GM23338 (cell line): ENCODE measurements at regions not wholly inside any gene's neighbourhood (a gene's known extent, or its start where the extent isn't known, plus 50 kb on each side); places are given as distances from the start of the nearest gene placed in this dataset.

ENCODE experiments used
- ATAC-seq: fragments of 200-7000 bp; cut with Tn5 transposase; 3 replicates; pipeline ENCODE4 v1.9.1; 2020
- DNase-seq: peaks from one replicate; pipeline ENCODE4 v3.0.0-alpha.2; 2015; ENCODE audit warnings: low spot score
- H2AFZ ChIP-seq: fragments of 200-600 bp; sonication (generic); 2 replicates; pipeline ENCODE4 v1.8.0; 2016; ENCODE audit warnings: antibody characterized with exemption, mild to moderate bottlenecking, moderate library complexity
- H3F3A ChIP-seq: fragments of 200-600 bp; sonication (generic); replicated peaks from 2 replicates; pipeline ENCODE4 v1.8.0; 2017; ENCODE audit warnings: antibody characterized with exemption, mixed run types, low read depth
- H3K27ac ChIP-seq: fragments of 200-600 bp; sonication (generic); 2 replicates; pipeline ENCODE4 v1.6.1; 2016; ENCODE audit warnings: low read depth
- H3K27me3 ChIP-seq: fragments of 200-600 bp; sonication (generic); 2 replicates; pipeline ENCODE4 v1.8.0; 2016; ENCODE audit warnings: mild to moderate bottlenecking, mixed run types, moderate library complexity; ENCODE audit not compliant: insufficient read depth
- H3K36me3 ChIP-seq: fragments of 200-600 bp; sonication (generic); 2 replicates; pipeline ENCODE4 v1.8.0; 2016; ENCODE audit warnings: mild to moderate bottlenecking; ENCODE audit not compliant: insufficient read depth
- H3K4me1 ChIP-seq: fragments of 200-600 bp; sonication (generic); 2 replicates; pipeline ENCODE4 v1.8.0; 2016; ENCODE audit warnings: mild to moderate bottlenecking, moderate library complexity; ENCODE audit not compliant: insufficient read depth
- H3K4me2 ChIP-seq: fragments of 200-600 bp; sonication (generic); 2 replicates; pipeline ENCODE4 v1.7.1; 2017; ENCODE audit warnings: mixed run types
- H3K4me3 ChIP-seq: fragments of 200-600 bp; sonication (generic); 2 replicates; pipeline ENCODE4 v1.6.1; 2016; ENCODE audit warnings: mixed run types
- H3K79me2 ChIP-seq: fragments of 200-600 bp; sonication (generic); replicated peaks from 2 replicates; pipeline ENCODE4 v1.8.0; 2017; ENCODE audit warnings: mild to moderate bottlenecking; ENCODE audit not compliant: insufficient read depth
- H3K9me2 ChIP-seq: fragments of 200-600 bp; sonication (generic); 2 replicates; pipeline ENCODE4 v1.8.0; 2017; ENCODE audit not compliant: insufficient read depth
- H4K20me1 ChIP-seq: fragments of 200-600 bp; sonication (generic); replicated peaks from 2 replicates; pipeline ENCODE4 v1.8.0; 2017; ENCODE audit warnings: mild to moderate bottlenecking; ENCODE audit not compliant: insufficient read depth
- H3K27ac Mint-ChIP-seq: 2 replicates; pipeline ENCODE4 v1.8.0; 2020; ENCODE audit warnings: inconsistent platforms, mild to moderate bottlenecking, moderate library complexity, mixed read lengths
- H3K27me3 Mint-ChIP-seq: 3 replicates; pipeline ENCODE4 v1.8.0; 2022; ENCODE audit warnings: low read depth, mild to moderate bottlenecking, moderate library complexity, mixed read lengths, inconsistent platforms; ENCODE audit not compliant: insufficient read depth, poor library complexity
- H3K36me3 Mint-ChIP-seq: 3 replicates; pipeline ENCODE4 v1.8.0; 2021; ENCODE audit warnings: low read depth, mild to moderate bottlenecking, inconsistent platforms, moderate library complexity, mixed read lengths
- H3K4me1 Mint-ChIP-seq: 3 replicates; pipeline ENCODE4 v1.8.0; 2020; ENCODE audit warnings: mild to moderate bottlenecking, inconsistent platforms, mixed read lengths
- H3K4me3 Mint-ChIP-seq: 3 replicates; pipeline ENCODE4 v1.8.0; 2021; ENCODE audit warnings: moderate library complexity, mild to moderate bottlenecking, inconsistent platforms, mixed read lengths
- H3K9me3 Mint-ChIP-seq: 3 replicates; pipeline ENCODE4 v1.8.0; 2020; ENCODE audit warnings: moderate library complexity, mild to moderate bottlenecking, inconsistent platforms, mixed read lengths
- CREB1 ChIP-seq: fragments of 250-450 bp; sonication (Bioruptor Pico); IDR thresholded peaks from 2 replicates; pipeline ENCODE4 v1.5.0; 2020; ENCODE audit warnings: low read depth, mild to moderate bottlenecking, moderate library complexity
- EZH2 ChIP-seq: fragments of 200-600 bp; sonication (generic); IDR thresholded peaks from one replicate; pipeline ENCODE4 v1.8.0; 2017; ENCODE audit warnings: antibody characterized with exemption, mild to moderate bottlenecking, low read depth; ENCODE audit not compliant: unreplicated experiment
- EZH2phosphoT487 ChIP-seq: fragments of 200-600 bp; sonication (generic); IDR thresholded peaks from one replicate; pipeline ENCODE4 v1.8.1; 2018; ENCODE audit warnings: antibody characterized with exemption; ENCODE audit not compliant: unreplicated experiment
- JUNB ChIP-seq: IDR thresholded peaks from one replicate; pipeline ENCODE4 v1.6.1; 2016; ENCODE audit warnings: antibody characterized with exemption; ENCODE audit not compliant: unreplicated experiment
- NANOG ChIP-seq: IDR thresholded peaks from 2 replicates; pipeline ENCODE4 v1.6.1; 2016; ENCODE audit warnings: antibody characterized with exemption, borderline replicate concordance
- POLR2AphosphoS5 ChIP-seq: IDR thresholded peaks from 2 replicates; pipeline ENCODE4 v1.6.1; 2016; ENCODE audit warnings: antibody characterized with exemption, low read depth
- STAT1 ChIP-seq: IDR thresholded peaks from one replicate; pipeline ENCODE4 v1.6.1; 2016; ENCODE audit warnings: antibody characterized with exemption; ENCODE audit not compliant: unreplicated experiment
- ZNF114 ChIP-seq: fragments of 250-450 bp; sonication (Bioruptor Pico); IDR thresholded peaks from 2 replicates; pipeline ENCODE4 v1.5.0; 2020; ENCODE audit warnings: mild to moderate bottlenecking, moderate library complexity
- ZNF331 ChIP-seq: fragments of 250-450 bp; sonication (Bioruptor Pico); IDR thresholded peaks from 2 replicates; pipeline ENCODE4 v1.5.0; 2020; ENCODE audit warnings: low read depth, mild to moderate bottlenecking, moderate library complexity
- TF ChIP-seq, protein P1 (sequence below): IDR thresholded peaks from 2 replicates; pipeline ENCODE4 v1.6.1; 2016; ENCODE audit warnings: antibody characterized with exemption
- TF ChIP-seq, protein P2 (sequence below): fragments of 250-450 bp; sonication (Bioruptor Pico); IDR thresholded peaks from 2 replicates; pipeline ENCODE4 v1.5.0; 2020; ENCODE audit warnings: mild to moderate bottlenecking, moderate library complexity
- TF ChIP-seq, protein P3 (sequence below), 2 experiments: fragments of 200-600 bp in 1 of 2; sonication (generic) in 1 of 2; conservative IDR thresholded peaks; 2 replicates each; pipeline versions ENCODE4 v1.5.1 to v1.6.1; 2016 to 2017; ENCODE audit warnings: antibody characterized with exemption in 2 of 2, low read depth in 2 of 2, mild to moderate bottlenecking in 2 of 2, moderate library complexity in 1 of 2
- TF ChIP-seq, protein P4 (sequence below): IDR thresholded peaks from one replicate; pipeline ENCODE4 v1.6.1; 2018; ENCODE audit warnings: antibody characterized with exemption; ENCODE audit not compliant: unreplicated experiment

- TF ChIP-seq ZNF331 (CRISPR knock-in tag): no peak
- no peak for TF ChIP-seq STAT1
Observed at GRCh38 chr19:27393591-27393990, 1819.4 kb downstream of the UQCRFS1 start (continued).

GRCh38 chr19:27392027-27392632, 1820.8 kb downstream of the UQCRFS1 start:
- Histone ChIP-seq H3K4me2 (no peak overlapping the region), H3K79me2 (no peaks in the 10 kb centered on the region), H3K9me2 (no peaks in the 10 kb centered on the region), H3F3A (no peaks in the 10 kb centered on the region), H3K36me3 (peaks cover 57% of the 10 kb centered on the region), H3K4me1 (no peaks in the 10 kb centered on the region), H3K27me3 (no peaks in the 10 kb centered on the region), H2AFZ (no peak overlapping the region), H4K20me1 (no peaks in the 10 kb centered on the region), H3K4me3 (no peak overlapping the region), H3K27ac (no peak overlapping the region)
- no peaks in the 10 kb centered on the region for H3K4me1 Mint-ChIP-seq
- ATAC-seq: no peak
- no peak overlapping the region for H3K4me3 Mint-ChIP-seq
- H3K27ac Mint-ChIP-seq: no peak overlapping the region
- no peak for TF ChIP-seq NANOG
- no peak for TF ChIP-seq ZNF331 (CRISPR knock-in tag)
- TF ChIP-seq STAT1: no peak
- TF ChIP-seq, protein P1, sequence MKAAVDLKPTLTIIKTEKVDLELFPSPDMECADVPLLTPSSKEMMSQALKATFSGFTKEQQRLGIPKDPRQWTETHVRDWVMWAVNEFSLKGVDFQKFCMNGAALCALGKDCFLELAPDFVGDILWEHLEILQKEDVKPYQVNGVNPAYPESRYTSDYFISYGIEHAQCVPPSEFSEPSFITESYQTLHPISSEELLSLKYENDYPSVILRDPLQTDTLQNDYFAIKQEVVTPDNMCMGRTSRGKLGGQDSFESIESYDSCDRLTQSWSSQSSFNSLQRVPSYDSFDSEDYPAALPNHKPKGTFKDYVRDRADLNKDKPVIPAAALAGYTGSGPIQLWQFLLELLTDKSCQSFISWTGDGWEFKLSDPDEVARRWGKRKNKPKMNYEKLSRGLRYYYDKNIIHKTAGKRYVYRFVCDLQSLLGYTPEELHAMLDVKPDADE: no peak
- TF ChIP-seq JUNB: no peak
- no peak for TF ChIP-seq CREB1 (CRISPR knock-in tag)
- TF ChIP-seq, protein P2, sequence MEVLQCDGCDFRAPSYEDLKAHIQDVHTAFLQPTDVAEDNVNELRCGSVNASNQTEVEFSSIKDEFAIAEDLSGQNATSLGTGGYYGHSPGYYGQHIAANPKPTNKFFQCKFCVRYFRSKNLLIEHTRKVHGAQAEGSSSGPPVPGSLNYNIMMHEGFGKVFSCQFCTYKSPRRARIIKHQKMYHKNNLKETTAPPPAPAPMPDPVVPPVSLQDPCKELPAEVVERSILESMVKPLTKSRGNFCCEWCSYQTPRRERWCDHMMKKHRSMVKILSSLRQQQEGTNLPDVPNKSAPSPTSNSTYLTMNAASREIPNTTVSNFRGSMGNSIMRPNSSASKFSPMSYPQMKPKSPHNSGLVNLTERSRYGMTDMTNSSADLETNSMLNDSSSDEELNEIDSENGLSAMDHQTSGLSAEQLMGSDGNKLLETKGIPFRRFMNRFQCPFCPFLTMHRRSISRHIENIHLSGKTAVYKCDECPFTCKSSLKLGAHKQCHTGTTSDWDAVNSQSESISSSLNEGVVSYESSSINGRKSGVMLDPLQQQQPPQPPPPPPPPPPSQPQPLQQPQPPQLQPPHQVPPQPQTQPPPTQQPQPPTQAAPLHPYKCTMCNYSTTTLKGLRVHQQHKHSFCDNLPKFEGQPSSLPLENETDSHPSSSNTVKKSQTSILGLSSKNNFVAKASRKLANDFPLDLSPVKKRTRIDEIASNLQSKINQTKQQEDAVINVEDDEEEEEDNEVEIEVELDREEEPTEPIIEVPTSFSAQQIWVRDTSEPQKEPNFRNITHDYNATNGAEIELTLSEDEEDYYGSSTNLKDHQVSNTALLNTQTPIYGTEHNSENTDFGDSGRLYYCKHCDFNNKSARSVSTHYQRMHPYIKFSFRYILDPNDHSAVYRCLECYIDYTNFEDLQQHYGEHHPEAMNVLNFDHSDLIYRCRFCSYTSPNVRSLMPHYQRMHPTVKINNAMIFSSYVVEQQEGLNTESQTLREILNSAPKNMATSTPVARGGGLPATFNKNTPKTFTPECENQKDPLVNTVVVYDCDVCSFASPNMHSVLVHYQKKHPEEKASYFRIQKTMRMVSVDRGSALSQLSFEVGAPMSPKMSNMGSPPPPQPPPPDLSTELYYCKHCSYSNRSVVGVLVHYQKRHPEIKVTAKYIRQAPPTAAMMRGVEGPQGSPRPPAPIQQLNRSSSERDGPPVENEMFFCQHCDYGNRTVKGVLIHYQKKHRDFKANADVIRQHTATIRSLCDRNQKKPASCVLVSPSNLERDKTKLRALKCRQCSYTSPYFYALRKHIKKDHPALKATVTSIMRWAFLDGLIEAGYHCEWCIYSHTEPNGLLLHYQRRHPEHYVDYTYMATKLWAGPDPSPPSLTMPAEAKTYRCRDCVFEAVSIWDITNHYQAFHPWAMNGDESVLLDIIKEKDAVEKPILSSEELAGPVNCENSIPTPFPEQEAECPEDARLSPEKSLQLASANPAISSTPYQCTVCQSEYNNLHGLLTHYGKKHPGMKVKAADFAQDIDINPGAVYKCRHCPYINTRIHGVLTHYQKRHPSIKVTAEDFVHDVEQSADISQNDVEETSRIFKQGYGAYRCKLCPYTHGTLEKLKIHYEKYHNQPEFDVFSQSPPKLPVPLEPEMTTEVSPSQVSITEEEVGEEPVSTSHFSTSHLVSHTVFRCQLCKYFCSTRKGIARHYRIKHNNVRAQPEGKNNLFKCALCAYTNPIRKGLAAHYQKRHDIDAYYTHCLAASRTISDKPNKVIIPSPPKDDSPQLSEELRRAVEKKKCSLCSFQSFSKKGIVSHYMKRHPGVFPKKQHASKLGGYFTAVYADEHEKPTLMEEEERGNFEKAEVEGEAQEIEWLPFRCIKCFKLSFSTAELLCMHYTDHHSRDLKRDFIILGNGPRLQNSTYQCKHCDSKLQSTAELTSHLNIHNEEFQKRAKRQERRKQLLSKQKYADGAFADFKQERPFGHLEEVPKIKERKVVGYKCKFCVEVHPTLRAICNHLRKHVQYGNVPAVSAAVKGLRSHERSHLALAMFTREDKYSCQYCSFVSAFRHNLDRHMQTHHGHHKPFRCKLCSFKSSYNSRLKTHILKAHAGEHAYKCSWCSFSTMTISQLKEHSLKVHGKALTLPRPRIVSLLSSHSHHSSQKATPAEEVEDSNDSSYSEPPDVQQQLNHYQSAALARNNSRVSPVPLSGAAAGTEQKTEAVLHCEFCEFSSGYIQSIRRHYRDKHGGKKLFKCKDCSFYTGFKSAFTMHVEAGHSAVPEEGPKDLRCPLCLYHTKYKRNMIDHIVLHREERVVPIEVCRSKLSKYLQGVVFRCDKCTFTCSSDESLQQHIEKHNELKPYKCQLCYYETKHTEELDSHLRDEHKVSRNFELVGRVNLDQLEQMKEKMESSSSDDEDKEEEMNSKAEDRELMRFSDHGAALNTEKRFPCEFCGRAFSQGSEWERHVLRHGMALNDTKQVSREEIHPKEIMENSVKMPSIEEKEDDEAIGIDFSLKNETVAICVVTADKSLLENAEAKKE (CRISPR knock-in tag): no peak
- no peak for TF ChIP-seq EZH2
- TF ChIP-seq ZNF114 (CRISPR knock-in tag): no peak
- TF ChIP-seq, protein P3, sequence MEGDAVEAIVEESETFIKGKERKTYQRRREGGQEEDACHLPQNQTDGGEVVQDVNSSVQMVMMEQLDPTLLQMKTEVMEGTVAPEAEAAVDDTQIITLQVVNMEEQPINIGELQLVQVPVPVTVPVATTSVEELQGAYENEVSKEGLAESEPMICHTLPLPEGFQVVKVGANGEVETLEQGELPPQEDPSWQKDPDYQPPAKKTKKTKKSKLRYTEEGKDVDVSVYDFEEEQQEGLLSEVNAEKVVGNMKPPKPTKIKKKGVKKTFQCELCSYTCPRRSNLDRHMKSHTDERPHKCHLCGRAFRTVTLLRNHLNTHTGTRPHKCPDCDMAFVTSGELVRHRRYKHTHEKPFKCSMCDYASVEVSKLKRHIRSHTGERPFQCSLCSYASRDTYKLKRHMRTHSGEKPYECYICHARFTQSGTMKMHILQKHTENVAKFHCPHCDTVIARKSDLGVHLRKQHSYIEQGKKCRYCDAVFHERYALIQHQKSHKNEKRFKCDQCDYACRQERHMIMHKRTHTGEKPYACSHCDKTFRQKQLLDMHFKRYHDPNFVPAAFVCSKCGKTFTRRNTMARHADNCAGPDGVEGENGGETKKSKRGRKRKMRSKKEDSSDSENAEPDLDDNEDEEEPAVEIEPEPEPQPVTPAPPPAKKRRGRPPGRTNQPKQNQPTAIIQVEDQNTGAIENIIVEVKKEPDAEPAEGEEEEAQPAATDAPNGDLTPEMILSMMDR (conservative IDR thresholded peaks at IDR 0.05; ENCODE audit: low read depth in 2 of 2): no peak
- no peak for TF ChIP-seq POLR2AphosphoS5
- no peak for TF ChIP-seq EZH2phosphoT487
- TF ChIP-seq, protein P4, sequence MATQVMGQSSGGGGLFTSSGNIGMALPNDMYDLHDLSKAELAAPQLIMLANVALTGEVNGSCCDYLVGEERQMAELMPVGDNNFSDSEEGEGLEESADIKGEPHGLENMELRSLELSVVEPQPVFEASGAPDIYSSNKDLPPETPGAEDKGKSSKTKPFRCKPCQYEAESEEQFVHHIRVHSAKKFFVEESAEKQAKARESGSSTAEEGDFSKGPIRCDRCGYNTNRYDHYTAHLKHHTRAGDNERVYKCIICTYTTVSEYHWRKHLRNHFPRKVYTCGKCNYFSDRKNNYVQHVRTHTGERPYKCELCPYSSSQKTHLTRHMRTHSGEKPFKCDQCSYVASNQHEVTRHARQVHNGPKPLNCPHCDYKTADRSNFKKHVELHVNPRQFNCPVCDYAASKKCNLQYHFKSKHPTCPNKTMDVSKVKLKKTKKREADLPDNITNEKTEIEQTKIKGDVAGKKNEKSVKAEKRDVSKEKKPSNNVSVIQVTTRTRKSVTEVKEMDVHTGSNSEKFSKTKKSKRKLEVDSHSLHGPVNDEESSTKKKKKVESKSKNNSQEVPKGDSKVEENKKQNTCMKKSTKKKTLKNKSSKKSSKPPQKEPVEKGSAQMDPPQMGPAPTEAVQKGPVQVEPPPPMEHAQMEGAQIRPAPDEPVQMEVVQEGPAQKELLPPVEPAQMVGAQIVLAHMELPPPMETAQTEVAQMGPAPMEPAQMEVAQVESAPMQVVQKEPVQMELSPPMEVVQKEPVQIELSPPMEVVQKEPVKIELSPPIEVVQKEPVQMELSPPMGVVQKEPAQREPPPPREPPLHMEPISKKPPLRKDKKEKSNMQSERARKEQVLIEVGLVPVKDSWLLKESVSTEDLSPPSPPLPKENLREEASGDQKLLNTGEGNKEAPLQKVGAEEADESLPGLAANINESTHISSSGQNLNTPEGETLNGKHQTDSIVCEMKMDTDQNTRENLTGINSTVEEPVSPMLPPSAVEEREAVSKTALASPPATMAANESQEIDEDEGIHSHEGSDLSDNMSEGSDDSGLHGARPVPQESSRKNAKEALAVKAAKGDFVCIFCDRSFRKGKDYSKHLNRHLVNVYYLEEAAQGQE: no peak
- no peak for DNase-seq
- peaks cover 100% of the 10 kb centered on the region for H3K9me3 Mint-ChIP-seq
- peaks cover 4% of the 10 kb centered on the region for H3K27me3 Mint-ChIP-seq
- H3K36me3 Mint-ChIP-seq: peaks cover 91% of the 10 kb centered on the region
